Brain pericyte (primary cell): ENCODE measurements at regions not wholly inside any gene's neighbourhood (a gene's known extent, or its start where the extent isn't known, plus 50 kb on each side); places are given as distances from the start of the nearest gene placed in this dataset.

Source experiments
- DNase-seq: peaks from one replicate; pipeline ENCODE4 v3.0.0-alpha.2; 2012; ENCODE audit warnings: low read depth, low spot score

DNA sequence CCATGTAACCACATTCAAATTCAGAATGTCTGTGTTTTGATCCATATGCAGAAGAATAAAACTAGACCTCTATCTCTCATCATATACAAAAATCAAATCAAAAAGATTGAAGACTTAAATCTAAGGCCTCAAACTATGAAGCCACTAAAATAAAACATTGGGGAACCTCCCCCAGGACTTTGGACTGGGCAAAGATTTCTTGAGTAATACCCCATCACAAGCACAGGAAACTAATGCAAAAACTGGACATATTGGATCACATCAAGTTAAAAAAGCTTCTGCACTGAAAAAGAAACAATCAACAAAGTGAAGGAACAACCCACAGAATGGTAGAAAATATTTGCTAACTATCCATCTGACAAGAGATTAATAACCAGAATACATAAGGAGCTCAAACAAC is 266.8 kb downstream of the EPM2A start:
- no peak for DNase-seq

DNA sequence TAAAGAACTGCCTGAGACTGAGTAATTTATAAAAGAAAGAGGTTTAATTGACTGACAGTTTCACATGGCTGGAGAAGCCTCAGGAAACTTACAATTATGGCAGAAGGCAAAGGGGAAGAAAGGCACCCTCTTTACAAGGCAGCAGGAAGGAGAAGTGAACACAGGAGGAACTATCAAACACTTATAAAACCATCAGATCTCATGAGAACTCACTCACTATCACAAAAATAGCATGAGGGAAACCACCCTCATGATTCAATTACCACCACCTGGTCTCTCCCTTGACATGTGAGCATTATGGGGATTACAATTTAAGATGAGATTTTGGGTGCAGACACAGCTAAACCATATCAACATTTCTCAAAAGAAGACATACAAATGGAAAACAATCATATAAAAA is 266.3 kb downstream of the EPM2A start:
- no peak for DNase-seq

DNA sequence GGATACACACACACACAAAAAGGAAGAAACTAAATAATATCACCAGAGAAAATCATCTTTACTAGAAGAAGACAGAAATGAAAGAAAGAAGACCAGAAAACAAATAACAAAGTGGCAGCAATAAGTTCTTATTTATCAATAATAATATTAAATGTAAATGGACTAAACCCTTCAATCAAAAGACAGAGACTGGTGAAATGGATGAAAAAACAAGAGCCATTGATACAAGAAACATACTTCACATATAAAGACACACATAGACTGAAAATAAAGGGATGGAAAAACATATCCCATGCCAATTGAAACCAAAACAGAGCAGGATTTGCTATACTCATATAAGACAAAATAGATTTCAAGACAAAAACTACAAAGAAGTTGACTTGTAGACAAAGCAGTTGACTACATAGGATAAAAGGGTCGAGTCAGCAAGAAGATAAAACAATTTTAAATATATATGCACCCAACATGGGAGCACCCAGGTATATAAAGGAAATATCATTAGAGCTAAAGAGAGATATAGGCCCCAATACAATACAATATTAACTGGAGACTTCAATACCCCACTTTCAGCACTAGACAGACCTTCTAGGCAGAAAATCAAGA is 259.4 kb downstream of the EPM2A start:
- no peak for DNase-seq

DNA sequence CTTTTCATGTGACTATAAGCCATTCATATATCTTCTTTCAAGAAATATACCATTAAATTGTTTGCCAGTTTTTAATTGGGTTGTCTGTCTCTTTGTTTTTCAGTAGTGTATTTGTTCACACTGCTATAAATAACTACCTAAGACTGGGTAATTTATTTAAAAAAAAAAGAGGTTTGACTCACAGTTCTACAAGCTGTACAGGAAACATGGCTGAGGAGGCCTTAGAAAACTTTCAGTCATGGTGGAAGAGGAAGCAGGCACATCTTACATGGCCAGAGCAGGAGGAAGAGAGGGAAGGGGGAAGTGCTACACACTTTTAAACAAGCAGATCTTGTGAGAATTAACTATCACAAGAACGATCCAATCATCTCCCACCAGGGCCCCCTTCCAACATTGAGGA is 255.3 kb downstream of the EPM2A start:
- DNase-seq, result no peak

GRCh38 chr6:145483191-145483996 is 251.9 kb downstream of the EPM2A start:
- DNase-seq, result no peak

DNA sequence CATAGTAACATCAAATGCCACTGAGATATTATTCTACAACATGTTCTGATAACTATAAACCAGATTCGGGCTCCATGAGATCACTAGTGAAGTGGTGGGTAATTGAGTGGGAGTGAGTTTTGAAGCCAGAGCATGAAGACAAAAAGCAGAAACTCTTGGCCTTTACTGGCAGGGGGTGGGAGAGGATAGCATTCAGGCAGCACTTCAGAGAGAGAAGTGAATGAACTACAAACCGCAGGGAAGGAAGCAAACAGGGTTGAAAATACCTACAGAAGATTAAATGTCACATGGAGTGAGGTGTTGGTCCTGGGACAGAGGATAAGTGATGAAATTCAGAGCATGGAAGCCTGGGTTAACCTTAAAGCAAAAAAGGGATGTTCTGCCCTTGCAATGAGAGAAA is 250.0 kb downstream of the EPM2A start:
- no peak for DNase-seq

DNA sequence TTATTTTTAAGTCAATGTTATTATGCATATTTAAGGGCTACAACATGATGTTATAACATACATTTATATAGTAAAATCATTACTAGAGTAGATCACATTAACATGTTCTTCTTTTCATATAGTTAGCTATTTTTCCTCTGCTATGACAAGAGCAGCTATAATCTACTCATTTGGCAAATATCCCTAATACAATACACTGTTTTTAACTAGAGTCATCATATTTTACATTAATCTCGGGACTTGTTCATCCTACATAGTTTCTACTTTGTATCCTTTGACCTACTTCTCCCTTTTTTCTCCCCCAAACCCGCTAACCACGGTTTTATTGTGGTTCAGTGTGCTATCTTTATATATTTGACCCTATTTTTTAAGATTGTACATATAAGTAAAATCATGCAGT is 249.0 kb downstream of the EPM2A start:
- no peak for DNase-seq

DNA sequence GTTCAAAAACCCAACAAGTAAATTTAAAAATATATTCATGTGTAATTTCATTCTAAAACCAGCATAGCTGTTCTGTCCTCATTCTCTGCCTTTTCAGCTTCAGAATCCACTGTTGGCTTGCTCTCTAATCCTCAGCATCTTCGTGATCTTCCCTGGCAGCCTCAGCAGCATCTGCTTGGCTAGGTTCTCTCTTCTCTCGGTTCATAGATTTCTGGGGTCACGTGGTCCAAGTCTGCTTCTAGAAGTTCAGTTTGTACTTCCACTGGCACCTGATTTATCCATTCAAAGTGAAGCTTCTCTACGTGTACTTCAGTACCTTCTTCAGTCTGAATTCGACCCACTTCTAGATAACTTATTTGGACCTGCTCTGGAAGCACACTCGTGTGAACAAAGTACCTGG is 245.7 kb downstream of the EPM2A start:
- no peak for DNase-seq

- DNase-seq, result no peak
Measured at GRCh38 chr6:145490068-145490467, 245.3 kb downstream of the EPM2A start.

GRCh38 chr6:145491126-145491525 is 244.2 kb downstream of the EPM2A start:
- DNase-seq, result no peak

DNA sequence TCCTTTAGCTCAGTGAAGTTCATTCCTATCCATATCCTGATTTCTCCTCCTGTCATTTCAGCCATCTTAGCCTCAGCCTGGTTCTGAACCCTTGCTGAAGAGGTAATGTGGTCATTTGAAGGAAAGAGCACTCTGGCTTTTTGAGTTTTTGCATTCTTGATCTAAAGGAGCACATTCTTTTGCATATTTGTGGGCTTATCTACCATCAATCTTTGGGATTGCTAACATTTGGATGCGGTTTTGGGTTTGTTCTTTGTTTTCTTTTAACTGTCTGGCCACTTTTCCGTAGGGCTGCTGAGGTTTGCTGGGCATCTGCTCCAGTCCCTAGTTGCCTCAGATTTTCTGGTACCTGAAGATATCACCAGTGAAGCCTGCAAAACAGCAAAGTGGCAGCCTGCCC is 238.3 kb downstream of the EPM2A start:
- no peak for DNase-seq

DNA sequence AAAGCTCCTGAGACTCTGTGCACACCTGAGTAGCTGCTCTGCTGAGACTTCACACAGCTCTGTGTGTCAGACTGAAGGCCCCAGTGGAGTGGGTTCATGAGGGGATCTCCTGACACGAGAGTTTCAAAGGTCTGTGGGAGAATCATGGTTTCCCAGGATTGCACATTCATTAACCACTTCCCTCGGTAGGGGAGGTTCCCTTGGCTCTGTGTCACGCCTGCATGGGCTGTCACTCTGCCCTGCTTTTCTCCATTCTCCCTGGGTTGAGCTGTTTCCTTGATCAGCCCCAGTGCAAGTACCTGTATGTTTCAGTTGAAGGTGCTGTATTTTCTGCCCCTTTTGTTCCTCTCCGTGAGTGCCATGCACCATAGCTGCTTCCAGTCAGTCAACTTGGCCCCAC is 236.9 kb downstream of the EPM2A start:
- no peak for DNase-seq

- no peak for DNase-seq
Measured at GRCh38 chr6:145502416-145502815, 232.9 kb downstream of the EPM2A start.

DNA sequence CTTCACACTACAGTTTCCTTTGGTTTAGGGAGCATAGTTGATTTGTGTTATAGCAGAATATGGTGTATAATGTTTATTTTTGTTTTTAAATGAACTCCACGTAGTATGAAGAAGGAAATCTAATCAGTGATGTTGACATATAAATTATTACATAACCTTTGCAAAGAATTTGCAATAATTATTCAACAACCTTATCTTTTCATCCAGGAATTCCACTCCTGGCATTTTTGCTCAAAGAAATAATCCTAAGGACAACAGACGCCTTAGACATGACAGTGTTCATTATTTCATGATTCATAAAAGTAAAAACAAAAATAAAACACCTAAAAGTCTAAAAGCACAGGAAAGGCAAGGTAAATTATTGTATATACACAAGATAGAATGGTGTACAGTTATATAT is 229.2 kb downstream of the EPM2A start:
- DNase-seq, result no peak

DNA sequence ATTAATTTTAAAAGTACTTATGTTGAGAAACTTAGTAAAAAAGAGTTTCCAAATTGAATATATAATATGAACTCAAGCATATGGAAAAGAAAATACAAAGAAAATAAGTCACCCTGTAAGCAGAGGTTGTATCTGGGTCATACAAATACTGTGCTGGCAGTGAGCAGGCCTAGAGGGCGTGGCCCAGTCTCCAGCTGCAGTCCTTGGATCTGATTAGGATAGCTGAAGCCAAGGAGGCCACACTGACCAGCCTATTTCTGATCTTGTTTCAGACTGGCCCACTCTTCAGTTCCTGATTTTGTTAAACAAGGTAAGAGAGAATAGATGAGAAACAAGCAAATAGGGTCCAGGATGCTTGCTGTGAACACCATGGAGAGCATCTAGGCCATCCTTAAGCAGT is 228.8 kb downstream of the EPM2A start:
- DNase-seq, result no peak

DNA sequence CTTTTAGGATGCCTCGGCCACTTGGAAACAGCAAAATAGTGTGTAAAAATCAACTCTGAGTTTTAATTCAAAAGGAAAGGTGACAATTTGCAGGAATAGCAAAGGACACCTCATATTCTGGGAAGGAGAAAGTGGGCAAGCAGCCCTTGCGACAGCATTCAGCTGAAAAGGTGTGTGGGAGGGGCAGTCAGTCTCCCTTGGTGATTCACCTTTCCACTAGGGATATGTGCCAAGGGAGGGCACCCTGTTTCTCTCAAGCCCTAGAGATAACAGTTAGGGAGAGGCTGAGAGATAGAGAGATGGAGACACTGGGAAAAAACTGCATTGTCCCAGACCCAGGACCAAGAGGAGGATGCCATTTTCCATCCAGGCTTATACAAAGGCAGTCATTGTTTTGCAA is 228.1 kb downstream of the EPM2A start:
- no peak for DNase-seq

GRCh38 chr6:145508107-145508506 is 227.2 kb downstream of the EPM2A start:
- DNase-seq, result no peak

DNA sequence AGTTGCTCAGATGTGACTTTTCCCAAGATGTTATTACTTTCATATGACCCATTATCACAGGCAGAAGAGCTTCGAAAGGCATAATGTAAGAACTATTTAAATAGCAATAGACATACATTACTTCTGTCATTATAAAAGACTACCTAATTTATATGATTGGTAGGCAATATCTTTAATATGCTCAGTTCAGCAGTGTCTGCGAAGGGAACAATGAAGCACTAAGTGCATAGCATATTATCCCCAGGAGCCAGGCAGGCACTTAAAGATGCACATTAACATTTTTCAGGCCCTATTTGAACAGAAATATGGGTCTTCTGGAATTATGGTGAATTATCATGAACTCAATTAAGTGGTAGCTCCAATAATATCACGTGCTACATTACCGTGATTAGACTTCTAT is 217.8 kb downstream of the EPM2A start:
- DNase-seq, result no peak

GRCh38 chr6:145525038-145525437 is 210.3 kb downstream of the EPM2A start:
- DNase-seq, result no peak

GRCh38 chr6:145529582-145529981 is 205.7 kb downstream of the EPM2A start:
- no peak for DNase-seq

DNA sequence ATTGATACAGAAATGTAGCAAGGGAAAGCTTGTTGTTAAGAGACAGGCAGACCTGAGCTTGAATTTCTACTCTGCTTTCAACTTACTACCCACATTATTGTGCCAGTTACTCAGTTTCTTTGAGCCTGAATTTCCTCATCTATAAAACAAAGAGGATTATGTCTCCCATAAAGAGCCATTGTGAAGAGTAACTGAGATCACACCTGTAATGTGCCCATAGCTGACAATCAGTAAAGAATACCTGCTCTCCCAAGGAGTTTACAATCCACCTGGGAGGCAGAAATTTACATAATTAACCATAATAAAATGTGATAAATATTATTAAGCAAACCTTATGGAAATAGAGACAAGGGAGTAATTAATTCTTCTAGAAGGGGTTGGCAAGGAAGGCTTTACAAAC is 204.9 kb downstream of the EPM2A start:
- DNase-seq, result no peak

GRCh38 chr6:145531032-145531431 is 204.3 kb downstream of the EPM2A start:
- DNase-seq, result no peak

- DNase-seq, result no peak
Measured at GRCh38 chr6:145531822-145532221, 203.5 kb downstream of the EPM2A start.

GRCh38 chr6:145532361-145532760 is 203.0 kb downstream of the EPM2A start:
- DNase-seq, result no peak
